GM10266 (cell line): ENCODE measurements at regions not wholly inside any gene's neighbourhood (a gene's known extent, or its start where the extent isn't known, plus 50 kb on each side); places are given as distances from the start of the nearest gene placed in this dataset.

Experiments
- DNase-seq: peaks from one replicate; pipeline ENCODE4 v3.0.0; 2012; ENCODE audit errors: extremely low spot score
- TF ChIP-seq, protein P1 (sequence below): IDR thresholded peaks from 2 replicates; pipeline ENCODE4 v1.5.1; 2012; ENCODE audit warnings: mild to moderate bottlenecking, low read depth; ENCODE audit not compliant: control insufficient read depth, insufficient read depth; ENCODE audit errors: missing control alignments

GRCh38 chr10:126783806-126784557 is 113.5 kb upstream of the C10orf90 start:
- no peak for DNase-seq

DNA sequence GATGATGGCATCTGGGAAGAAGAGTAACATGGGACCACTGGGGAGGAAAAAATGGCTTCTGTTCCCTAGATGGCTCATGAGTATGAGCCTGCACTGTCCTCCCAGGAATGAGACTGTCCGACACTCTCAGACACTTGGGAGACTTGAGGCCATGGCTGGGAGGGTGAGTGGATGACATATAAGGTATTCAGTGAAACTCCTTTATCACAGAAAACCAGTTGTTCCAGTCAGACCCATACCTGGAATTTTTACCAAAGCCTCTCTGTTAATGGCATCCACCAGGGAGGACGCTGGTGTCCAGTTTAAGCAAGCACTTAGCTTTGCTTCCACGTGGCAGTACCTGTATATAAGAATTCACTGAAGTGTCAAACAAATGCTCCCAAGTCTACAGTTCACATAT is 116.7 kb upstream of the C10orf90 start:
- no peak for DNase-seq
- TF ChIP-seq, protein P1, sequence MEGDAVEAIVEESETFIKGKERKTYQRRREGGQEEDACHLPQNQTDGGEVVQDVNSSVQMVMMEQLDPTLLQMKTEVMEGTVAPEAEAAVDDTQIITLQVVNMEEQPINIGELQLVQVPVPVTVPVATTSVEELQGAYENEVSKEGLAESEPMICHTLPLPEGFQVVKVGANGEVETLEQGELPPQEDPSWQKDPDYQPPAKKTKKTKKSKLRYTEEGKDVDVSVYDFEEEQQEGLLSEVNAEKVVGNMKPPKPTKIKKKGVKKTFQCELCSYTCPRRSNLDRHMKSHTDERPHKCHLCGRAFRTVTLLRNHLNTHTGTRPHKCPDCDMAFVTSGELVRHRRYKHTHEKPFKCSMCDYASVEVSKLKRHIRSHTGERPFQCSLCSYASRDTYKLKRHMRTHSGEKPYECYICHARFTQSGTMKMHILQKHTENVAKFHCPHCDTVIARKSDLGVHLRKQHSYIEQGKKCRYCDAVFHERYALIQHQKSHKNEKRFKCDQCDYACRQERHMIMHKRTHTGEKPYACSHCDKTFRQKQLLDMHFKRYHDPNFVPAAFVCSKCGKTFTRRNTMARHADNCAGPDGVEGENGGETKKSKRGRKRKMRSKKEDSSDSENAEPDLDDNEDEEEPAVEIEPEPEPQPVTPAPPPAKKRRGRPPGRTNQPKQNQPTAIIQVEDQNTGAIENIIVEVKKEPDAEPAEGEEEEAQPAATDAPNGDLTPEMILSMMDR = no peak

More at GRCh38 chr10:126783806-126784557, 113.5 kb upstream of the C10orf90 start:
- TF ChIP-seq, protein P1 = no peak

GRCh38 chr10:126795318-126795717 is 109.9 kb upstream of the DOCK1 start:
- DNase-seq = no peak
- TF ChIP-seq, protein P1 = no peak

DNA sequence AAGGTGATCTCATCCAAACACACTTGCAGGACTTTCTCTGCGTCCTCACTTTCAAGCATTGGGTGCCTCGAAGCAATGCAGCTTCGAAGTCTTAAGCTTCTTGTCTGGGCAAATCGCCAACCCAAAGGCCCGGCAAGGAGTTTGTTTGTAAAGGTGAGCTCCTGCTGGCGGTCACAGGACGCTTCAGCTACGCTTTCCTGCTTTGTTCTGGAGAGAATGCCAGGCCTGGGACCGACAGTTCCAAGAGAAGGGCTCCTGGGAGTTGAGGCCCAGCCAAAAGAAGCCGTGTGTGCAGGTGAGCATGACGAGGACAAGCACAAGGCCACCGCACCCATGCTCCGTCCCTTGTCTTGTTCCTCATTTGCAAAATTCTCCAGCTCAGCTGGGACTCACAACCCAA is 106.6 kb upstream of the DOCK1 start:
- no peak for DNase-seq
- TF ChIP-seq, protein P1 = no peak

- TF ChIP-seq, protein P1 = no peak
- DNase-seq = no peak
These were observed 101.8 kb upstream of the DOCK1 start for GRCh38 chr10:126803394-126803793.

GRCh38 chr10:126804396-126804795 is 100.8 kb upstream of the DOCK1 start:
- DNase-seq = no peak
- TF ChIP-seq, protein P1 = no peak

DNA sequence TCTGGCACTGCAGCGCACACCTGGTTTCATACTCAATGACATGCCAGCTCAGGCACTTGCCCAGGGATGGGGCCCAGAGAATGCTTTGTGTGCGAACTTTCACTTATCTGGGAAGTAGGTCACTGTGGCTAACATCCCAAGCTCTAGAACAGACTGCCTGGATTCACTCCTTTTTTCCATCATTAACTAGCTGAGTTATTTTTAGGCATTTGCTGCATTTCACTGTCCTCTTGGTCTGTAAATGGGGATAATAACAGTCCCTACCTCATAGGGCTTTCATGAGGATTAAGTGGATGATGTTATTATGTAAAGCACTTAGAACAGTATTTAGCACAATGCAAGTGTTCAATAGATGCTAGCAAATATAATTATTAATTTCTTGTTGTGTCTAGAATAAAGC is 98.7 kb upstream of the DOCK1 start:
- TF ChIP-seq, protein P1 = no peak
- DNase-seq = no peak
